ENCODE measurements at regions not wholly inside any gene's neighbourhood (a gene's known extent, or its start where the extent isn't known, plus 50 kb on each side); places are given as distances from the start of the nearest gene placed in this dataset.

DNA sequence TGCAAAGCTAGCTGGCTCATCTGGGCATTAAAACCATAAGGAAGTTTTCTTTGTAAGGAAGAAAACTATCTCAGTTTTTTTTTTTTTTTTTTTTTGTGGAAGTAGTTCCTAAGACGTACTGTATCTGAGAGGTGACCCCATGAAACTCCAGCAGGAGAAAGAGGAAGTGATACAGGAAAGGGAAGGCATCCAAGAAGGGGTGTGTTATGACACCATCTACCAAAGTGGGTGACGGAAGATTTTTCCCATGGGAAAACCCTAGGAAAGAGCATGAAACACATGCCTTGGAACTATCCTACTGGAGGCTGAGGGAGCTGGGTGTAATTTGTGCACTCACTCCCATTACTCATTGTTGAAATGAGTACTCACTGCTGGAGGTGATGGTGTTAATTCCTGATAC lies 63.8 kb upstream of the ARHGAP20 start:
- no peak for TF ChIP-seq POLR2A (IDR thresholded peaks at IDR 0.05)
- TF ChIP-seq, protein P1, sequence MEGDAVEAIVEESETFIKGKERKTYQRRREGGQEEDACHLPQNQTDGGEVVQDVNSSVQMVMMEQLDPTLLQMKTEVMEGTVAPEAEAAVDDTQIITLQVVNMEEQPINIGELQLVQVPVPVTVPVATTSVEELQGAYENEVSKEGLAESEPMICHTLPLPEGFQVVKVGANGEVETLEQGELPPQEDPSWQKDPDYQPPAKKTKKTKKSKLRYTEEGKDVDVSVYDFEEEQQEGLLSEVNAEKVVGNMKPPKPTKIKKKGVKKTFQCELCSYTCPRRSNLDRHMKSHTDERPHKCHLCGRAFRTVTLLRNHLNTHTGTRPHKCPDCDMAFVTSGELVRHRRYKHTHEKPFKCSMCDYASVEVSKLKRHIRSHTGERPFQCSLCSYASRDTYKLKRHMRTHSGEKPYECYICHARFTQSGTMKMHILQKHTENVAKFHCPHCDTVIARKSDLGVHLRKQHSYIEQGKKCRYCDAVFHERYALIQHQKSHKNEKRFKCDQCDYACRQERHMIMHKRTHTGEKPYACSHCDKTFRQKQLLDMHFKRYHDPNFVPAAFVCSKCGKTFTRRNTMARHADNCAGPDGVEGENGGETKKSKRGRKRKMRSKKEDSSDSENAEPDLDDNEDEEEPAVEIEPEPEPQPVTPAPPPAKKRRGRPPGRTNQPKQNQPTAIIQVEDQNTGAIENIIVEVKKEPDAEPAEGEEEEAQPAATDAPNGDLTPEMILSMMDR (IDR thresholded peaks at IDR 0.05 in 4 of 5, conservative IDR thresholded peaks at IDR 0.05 in 1 of 5): no peak
